H9 (cell line): ENCODE measurements at regions not wholly inside any gene's neighbourhood (a gene's known extent, or its start where the extent isn't known, plus 50 kb on each side); places are given as distances from the start of the nearest gene placed in this dataset.
"Not testable (repeated sequence)": the region's sequence is repeated elsewhere in the genome, so short reads cannot be mapped to it uniquely, and the experiment has no call there.

ENCODE experiments used
- DNase-seq: peaks from one replicate; pipeline ENCODE4 v3.0.0-alpha.2; 2017
- H2AFZ ChIP-seq: one replicate; pipeline ENCODE4 v1.6.1; 2013; ENCODE audit warnings: mild to moderate bottlenecking, low read length, control low read depth, moderate library complexity
- H2AK5ac ChIP-seq: 2 replicates; pipeline ENCODE4 v1.6.1; 2013; ENCODE audit warnings: low read length, control low read depth, mixed read lengths; ENCODE audit not compliant: insufficient read length
- H2BK120ac ChIP-seq: one replicate; pipeline ENCODE4 v1.6.1; 2013; ENCODE audit warnings: low read depth, mild to moderate bottlenecking, low read length, control low read depth, inconsistent platforms; ENCODE audit not compliant: poor library complexity, severe bottlenecking
- H2BK12ac ChIP-seq: 2 replicates; pipeline ENCODE4 v1.6.1; 2013; ENCODE audit warnings: low read length, control low read depth, mixed read lengths, low read depth; ENCODE audit not compliant: insufficient read length
- H2BK15ac ChIP-seq: 2 replicates; pipeline ENCODE4 v1.6.1; 2013; ENCODE audit warnings: low read depth, low read length, control low read depth
- H2BK20ac ChIP-seq: one replicate; pipeline ENCODE4 v1.6.1; 2013; ENCODE audit warnings: low read depth, mild to moderate bottlenecking, low read length, control low read depth, inconsistent platforms; ENCODE audit not compliant: poor library complexity, severe bottlenecking
- H2BK5ac ChIP-seq: 2 replicates; pipeline ENCODE4 v1.6.1; 2013; ENCODE audit warnings: low read length, control low read depth, mixed read lengths; ENCODE audit not compliant: insufficient read length
- H3K14ac ChIP-seq: 2 replicates; pipeline ENCODE4 v1.6.1; 2013; ENCODE audit warnings: low read length, control low read depth; ENCODE audit not compliant: insufficient read depth
- H3K18ac ChIP-seq: 2 replicates; pipeline ENCODE4 v1.6.1; 2013; ENCODE audit warnings: low read depth, mild to moderate bottlenecking, mixed read lengths, low read length, control low read depth; ENCODE audit not compliant: insufficient read length
- H3K23ac ChIP-seq: 2 replicates; pipeline ENCODE4 v1.6.1; 2013; ENCODE audit warnings: low read length, control low read depth, mixed read lengths, low read depth; ENCODE audit not compliant: insufficient read length
- H3K23me2 ChIP-seq: 2 replicates; pipeline ENCODE4 v1.6.1; 2013; ENCODE audit warnings: low read depth, mild to moderate bottlenecking, mixed read lengths, low read length, control low read depth; ENCODE audit not compliant: insufficient read length, poor library complexity, severe bottlenecking
- H3K27ac ChIP-seq: 2 replicates; pipeline ENCODE4 v1.5.1; 2013; ENCODE audit warnings: low read length, control low read depth, mixed read lengths, low read depth; ENCODE audit not compliant: insufficient read length
- H3K27me3 ChIP-seq: 2 replicates; pipeline ENCODE4 v1.6.1; 2013; ENCODE audit warnings: low read length, control low read depth, inconsistent platforms; ENCODE audit not compliant: insufficient read depth
- H3K4ac ChIP-seq: 2 replicates; pipeline ENCODE4 v1.6.1; 2013; ENCODE audit warnings: low read depth, mild to moderate bottlenecking, control low read depth, inconsistent platforms, low read length, moderate library complexity
- H3K4me1 ChIP-seq: 2 replicates; pipeline ENCODE4 v1.6.1; 2013; ENCODE audit warnings: low read length, control low read depth, inconsistent platforms; ENCODE audit not compliant: insufficient read depth
- H3K4me2 ChIP-seq: 2 replicates; pipeline ENCODE4 v1.6.1; 2013; ENCODE audit warnings: low read length, control low read depth, mixed read lengths; ENCODE audit not compliant: insufficient read length, insufficient read depth
- H3K56ac ChIP-seq: 2 replicates; pipeline ENCODE4 v1.6.1; 2013; ENCODE audit warnings: low read depth, mild to moderate bottlenecking, mixed read lengths, low read length, control low read depth; ENCODE audit not compliant: insufficient read length
- H3K79me1 ChIP-seq: 2 replicates; pipeline ENCODE4 v1.6.1; 2013; ENCODE audit warnings: low read depth, mild to moderate bottlenecking, moderate library complexity, low read length, control low read depth, inconsistent platforms; ENCODE audit not compliant: insufficient read depth, poor library complexity, severe bottlenecking
- H3K79me2 ChIP-seq: 2 replicates; pipeline ENCODE4 v1.6.1; 2013; ENCODE audit warnings: low read length, control low read depth, inconsistent platforms; ENCODE audit not compliant: insufficient read depth
- H3K9ac ChIP-seq: 2 replicates; pipeline ENCODE4 v1.6.1; 2013; ENCODE audit warnings: low read length, control low read depth, mixed read lengths; ENCODE audit not compliant: insufficient read length; ENCODE audit errors: extremely low read depth
- H3K9me3 ChIP-seq: one replicate; pipeline ENCODE4 v1.6.1; 2013; ENCODE audit warnings: low read depth, low read length, inconsistent platforms; ENCODE audit not compliant: control insufficient read depth
- H3T11ph ChIP-seq: one replicate; pipeline ENCODE4 v1.6.1; 2013; ENCODE audit warnings: mild to moderate bottlenecking, low read length, control low read depth, inconsistent platforms
- H4K20me1 ChIP-seq: one replicate; pipeline ENCODE4 v1.6.1; 2013; ENCODE audit not compliant: control insufficient read depth, insufficient read length, insufficient read depth
- H4K5ac ChIP-seq: 2 replicates; pipeline ENCODE4 v1.6.1; 2013; ENCODE audit warnings: low read depth, mild to moderate bottlenecking, mixed read lengths, low read length, control low read depth; ENCODE audit not compliant: insufficient read length
- H4K8ac ChIP-seq: replicated peaks from 2 replicates; pipeline ENCODE4 v1.6.1; 2013; ENCODE audit warnings: low read length, control low read depth, mixed read lengths, low read depth; ENCODE audit not compliant: insufficient read length
- H4K91ac ChIP-seq: 2 replicates; pipeline ENCODE4 v1.6.1; 2013; ENCODE audit warnings: low read depth, mild to moderate bottlenecking, moderate library complexity, mixed read lengths, low read length, control low read depth; ENCODE audit not compliant: insufficient read length
- H3K27ac Mint-ChIP-seq, 3 experiments: 2 replicates in 2 of 3; 3 replicates in 1 of 3; pipeline ENCODE4 v1.8.0; 2020 to 2021; ENCODE audit warnings: mixed read lengths in 3 of 3, mild to moderate bottlenecking in 1 of 3, moderate library complexity in 1 of 3
- H3K27me3 Mint-ChIP-seq: 2 replicates; pipeline ENCODE4 v1.8.0; 2021; ENCODE audit warnings: low read depth, mild to moderate bottlenecking, moderate library complexity, mixed read lengths
- H3K36me3 Mint-ChIP-seq, 3 experiments: 2 replicates in 2 of 3; 3 replicates in 1 of 3; pipeline ENCODE4 v1.8.0; 2020 to 2021; ENCODE audit warnings: low read depth in 3 of 3, mixed read lengths in 3 of 3; ENCODE audit not compliant: insufficient read depth in 1 of 3
- H3K4me1 Mint-ChIP-seq, 2 experiments: 2 replicates each; pipeline ENCODE4 v1.8.0; 2020; ENCODE audit warnings: mixed read lengths in 2 of 2
- H3K4me3 Mint-ChIP-seq, 2 experiments: 2 replicates in 1 of 2; 3 replicates in 1 of 2; pipeline ENCODE4 v1.8.0; 2020 to 2021; ENCODE audit warnings: mild to moderate bottlenecking in 2 of 2, mixed read lengths in 2 of 2, moderate library complexity in 1 of 2
- H3K9me3 Mint-ChIP-seq, 2 experiments: 2 replicates in 1 of 2; 3 replicates in 1 of 2; pipeline ENCODE4 v1.8.0; 2020; ENCODE audit warnings: mild to moderate bottlenecking in 2 of 2, mixed read lengths in 2 of 2, moderate library complexity in 1 of 2
- WGBS: extraction: QIAGEN DNeasy Blood & Tissue Kit; methylation state at CpG from one replicate; pipeline ENCODE4 v1.1.7; 2013; ENCODE audit warnings: missing lambda C conversion rate, low lambda C conversion rate, mixed read lengths; ENCODE audit not compliant: insufficient read length; ENCODE audit errors: extremely low coverage; 5-methylcytosine and 5-hydroxymethylcytosine counted together

- H4K91ac ChIP-seq, H4K5ac ChIP-seq, H3K9ac ChIP-seq, H2AK5ac ChIP-seq, H3K23ac ChIP-seq, H2BK20ac ChIP-seq, H3K4me1 Mint-ChIP-seq, H3T11ph ChIP-seq, H3K56ac ChIP-seq, H3K14ac ChIP-seq, H2BK120ac ChIP-seq, H3K4me1 ChIP-seq, H3K27ac Mint-ChIP-seq, H3K23me2 ChIP-seq, H3K27me3 Mint-ChIP-seq, H3K4me3 Mint-ChIP-seq, H4K20me1 ChIP-seq, H3K4ac ChIP-seq, H4K8ac ChIP-seq, H3K79me1 ChIP-seq, H2AFZ ChIP-seq, H2BK12ac ChIP-seq, H3K27ac ChIP-seq, H3K27me3 ChIP-seq, H2BK5ac ChIP-seq, DNase-seq, H3K18ac ChIP-seq, H3K4me2 ChIP-seq, H3K79me2 ChIP-seq, H2BK15ac ChIP-seq, H3K9me3 ChIP-seq: not testable (repeated sequence)
- WGBS: no CpG with 5 or more reads among the region's 12 CpGs
- peaks cover 23 to 40% (median 39%) of the 10 kb centered on the region in 3 experiments for H3K36me3 Mint-ChIP-seq
- peaks cover 28 to 36% of the 10 kb centered on the region in 2 experiments for H3K9me3 Mint-ChIP-seq
Observed at GRCh38 chr1:121574505-121574899, 389.7 kb downstream of the SRGAP2C start.

- not testable (repeated sequence) for H3K18ac ChIP-seq, H4K5ac ChIP-seq, H2AK5ac ChIP-seq, H3K4me2 ChIP-seq, H4K91ac ChIP-seq, DNase-seq, H4K8ac ChIP-seq, H2BK20ac ChIP-seq, H3K9ac ChIP-seq, H2AFZ ChIP-seq, H3K4me1 ChIP-seq, H3K27ac Mint-ChIP-seq, H3K79me1 ChIP-seq, H3K27me3 Mint-ChIP-seq, H3K23me2 ChIP-seq, H3K4me3 Mint-ChIP-seq, H3K14ac ChIP-seq, H3K79me2 ChIP-seq, H3K27ac ChIP-seq, H4K20me1 ChIP-seq, H3K9me3 ChIP-seq, H3K23ac ChIP-seq, H3T11ph ChIP-seq, H2BK12ac ChIP-seq, H3K4ac ChIP-seq, H2BK120ac ChIP-seq, H3K27me3 ChIP-seq, H3K56ac ChIP-seq, H2BK15ac ChIP-seq, H2BK5ac ChIP-seq
- Mint-ChIP-seq H3K4me1 (peaks cover 12 to 16% of the 10 kb centered on the region in 2 experiments), H3K9me3 (peaks cover 33 to 35% of the 10 kb centered on the region in 2 experiments; a peak in 4 of 5 replicates), H3K36me3 (peaks cover 20 to 44% (median 32%) of the 10 kb centered on the region in 3 experiments)
Observed at GRCh38 chr1:121582898-121583297, 398.1 kb downstream of the SRGAP2C start.
